WTC11 (cell line): ENCODE measurements at regions not wholly inside any gene's neighbourhood (a gene's known extent, or its start where the extent isn't known, plus 50 kb on each side); places are given as distances from the start of the nearest gene placed in this dataset.
"Not testable (repeated sequence)": the region's sequence is repeated elsewhere in the genome, so short reads cannot be mapped to it uniquely, and the experiment has no call there.

Source experiments
- ATAC-seq: fragments of 200-7000 bp; cut with Tn5 transposase; 2 replicates; pipeline ENCODE4 v1.10.0; 2021; ENCODE audit warnings: mild to moderate bottlenecking, moderate library complexity
- CTCF ChIA-PET: fragments of 300-600 bp; sonication (Branson Sonifier 250); formaldehyde crosslinking; loops from one replicate; lab custom pipeline; 2021; ENCODE audit warnings: antibody characterized with exemption; lab: Charles Lee
- POLR2A ChIA-PET: fragments of 350-600 bp; sonication (Branson Sonifier 250); formaldehyde crosslinking; loops from one replicate; lab custom pipeline; 2021; ENCODE audit warnings: antibody characterized with exemption; lab: Charles Lee
- DNase-seq: peaks from one replicate; pipeline ENCODE4 v3.0.0; 2021; ENCODE audit warnings: low spot score
- H3K27ac Mint-ChIP-seq: 2 replicates; pipeline ENCODE4 v1.8.0; 2021; ENCODE audit warnings: mixed read lengths
- H3K27me3 Mint-ChIP-seq: 2 replicates; pipeline ENCODE4 v1.8.0; 2021; ENCODE audit warnings: low read depth, mild to moderate bottlenecking, moderate library complexity, mixed read lengths
- H3K36me3 Mint-ChIP-seq: 2 replicates; pipeline ENCODE4 v1.8.0; 2021; ENCODE audit warnings: mixed read lengths
- H3K4me1 Mint-ChIP-seq: 2 replicates; pipeline ENCODE4 v1.8.0; 2022; ENCODE audit warnings: mixed read lengths
- H3K4me3 Mint-ChIP-seq: 2 replicates; pipeline ENCODE4 v1.8.0; 2021; ENCODE audit warnings: mild to moderate bottlenecking, moderate library complexity, mixed read lengths
- H3K9me3 Mint-ChIP-seq: 2 replicates; pipeline ENCODE4 v1.8.0; 2021; ENCODE audit warnings: mixed read lengths
- AR ChIP-seq: fragments of 250-450 bp; sonication (Bioruptor Pico); IDR thresholded peaks from 2 replicates; pipeline ENCODE4 v1.9.0; 2021; ENCODE audit warnings: mild to moderate bottlenecking
- CBFB ChIP-seq: sonication (generic); formaldehyde crosslinking; IDR thresholded peaks from 2 replicates; pipeline ENCODE4 v1.8.1; 2022; ENCODE audit warnings: mild to moderate bottlenecking, low read depth, missing genetic modification reagents
- CREM ChIP-seq: sonication (generic); formaldehyde crosslinking; IDR thresholded peaks from 2 replicates; pipeline ENCODE4 v1.8.1; 2022; ENCODE audit warnings: mild to moderate bottlenecking, missing genetic modification reagents, moderate library complexity
- CTCF ChIP-seq: fragments of 200-600 bp; IDR thresholded peaks from 2 replicates; pipeline ENCODE4 v1.8.0; 2022; ENCODE audit warnings: antibody characterized with exemption
- ELF4 ChIP-seq: sonication (generic); formaldehyde crosslinking; IDR thresholded peaks from 2 replicates; pipeline ENCODE4 v1.8.1; 2022; ENCODE audit warnings: low read depth, mild to moderate bottlenecking, moderate library complexity, missing genetic modification reagents
- FOXK1 ChIP-seq: sonication (generic); formaldehyde crosslinking; IDR thresholded peaks from 2 replicates; pipeline ENCODE4 v1.8.0; 2022; ENCODE audit warnings: mild to moderate bottlenecking, moderate library complexity, missing genetic modification reagents
- IRF1 ChIP-seq: sonication (generic); formaldehyde crosslinking; IDR thresholded peaks from 2 replicates; pipeline ENCODE4 v1.8.0; 2023; ENCODE audit warnings: missing genetic modification reagents
- KAT7 ChIP-seq: sonication (generic); formaldehyde crosslinking; IDR thresholded peaks from 2 replicates; pipeline ENCODE4 v1.8.1; 2023; ENCODE audit warnings: missing genetic modification reagents, mild to moderate bottlenecking, borderline replicate concordance
- MLX ChIP-seq: sonication (generic); formaldehyde crosslinking; IDR thresholded peaks from 2 replicates; pipeline ENCODE4 v1.8.1; 2023; ENCODE audit warnings: mild to moderate bottlenecking, missing genetic modification reagents, moderate library complexity
- MYBL2 ChIP-seq: sonication (generic); formaldehyde crosslinking; IDR thresholded peaks from 2 replicates; pipeline ENCODE4 v1.8.1; 2023; ENCODE audit warnings: mild to moderate bottlenecking, moderate library complexity, missing genetic modification reagents
- NR1H2 ChIP-seq: sonication (generic); formaldehyde crosslinking; IDR thresholded peaks from 2 replicates; pipeline ENCODE4 v1.9.0; 2021; ENCODE audit warnings: mild to moderate bottlenecking, moderate library complexity, missing genetic modification reagents
- PRDM15 ChIP-seq: sonication (generic); formaldehyde crosslinking; IDR thresholded peaks from 2 replicates; pipeline ENCODE4 v1.8.0; 2022; ENCODE audit warnings: missing genetic modification reagents
- ZBTB21 ChIP-seq: sonication (generic); formaldehyde crosslinking; IDR thresholded peaks from 2 replicates; pipeline ENCODE4 v1.8.1; 2023; ENCODE audit warnings: mild to moderate bottlenecking, missing genetic modification reagents, borderline replicate concordance
- ZMAT4 ChIP-seq: fragments of 250-450 bp; sonication (Bioruptor Pico); IDR thresholded peaks from 2 replicates; pipeline ENCODE4 v1.9.0; 2021; ENCODE audit warnings: mild to moderate bottlenecking
- ZNF121 ChIP-seq: sonication (generic); formaldehyde crosslinking; IDR thresholded peaks from 2 replicates; pipeline ENCODE4 v1.8.0; 2023; ENCODE audit warnings: missing genetic modification reagents
- ZNF138 ChIP-seq: sonication (generic); formaldehyde crosslinking; conservative IDR thresholded peaks from 2 replicates; pipeline ENCODE4 v1.8.1; 2022; ENCODE audit warnings: mild to moderate bottlenecking, moderate library complexity, missing genetic modification reagents
- ZSCAN18 ChIP-seq: fragments of 250-450 bp; sonication (Bioruptor Pico); IDR thresholded peaks from 2 replicates; pipeline ENCODE4 v2.1.2; 2022; ENCODE audit warnings: mild to moderate bottlenecking, moderate library complexity

GRCh38 chr21:39000496-39000895 lies 182.8 kb downstream of the PSMG1 start:
- Mint-ChIP-seq H3K27ac (no peak overlapping the region), H3K4me1 (peaks cover 14% of the 10 kb centered on the region), H3K36me3 (no peaks in the 10 kb centered on the region), H3K27me3 (no peaks in the 10 kb centered on the region; the same call in 1 of the 2 replicates), H3K4me3 (no peak overlapping the region), H3K9me3 (no peaks in the 10 kb centered on the region)
- ChIA-PET CTCF (no interaction called here), POLR2A (no interaction called here)
- ATAC-seq (no peak), DNase-seq (no peak)
- no peak for TF ChIP-seq KAT7 (CRISPR knock-in tag)
- TF ChIP-seq FOXK1 (CRISPR knock-in tag): no peak
- TF ChIP-seq ZBTB21 (CRISPR knock-in tag): no peak
- TF ChIP-seq ZNF138 (CRISPR knock-in tag): no peak
- no peak for TF ChIP-seq MLX

GRCh38 chr21:38999161-38999560 lies 184.1 kb downstream of the PSMG1 start:
- Mint-ChIP-seq H3K4me3 (no peak overlapping the region), H3K27me3 (no peaks in the 10 kb centered on the region; the same call in 1 of the 2 replicates), H3K9me3 (no peaks in the 10 kb centered on the region), H3K4me1 (peaks cover 3% of the 10 kb centered on the region), H3K36me3 (no peaks in the 10 kb centered on the region), H3K27ac (no peak overlapping the region)
- ChIA-PET CTCF (no interaction called here), POLR2A (no interaction called here)
- TF ChIP-seq NR1H2 (no peak), IRF1 (no peak), AR (CRISPR knock-in tag) (no peak), ELF4 (CRISPR knock-in tag) (no peak), PRDM15 (no peak), ZMAT4 (no peak), CTCF (no peak), CBFB (no peak), MYBL2 (no peak), ZSCAN18 (CRISPR knock-in tag) (no peak), ZNF121 (no peak), CREM (CRISPR knock-in tag) (no peak), MLX (no peak)
- DNase-seq: no peak
- no peak for ATAC-seq

- H3K27me3 Mint-ChIP-seq, H3K4me3 Mint-ChIP-seq, POLR2A ChIA-PET, DNase-seq, ATAC-seq, CTCF ChIA-PET, H3K9me3 Mint-ChIP-seq, H3K36me3 Mint-ChIP-seq, H3K4me1 Mint-ChIP-seq, H3K27ac Mint-ChIP-seq: not testable (repeated sequence)
These were observed 185.0 kb downstream of the PSMG1 start for GRCh38 chr21:38998281-38998680.

- H3K9me3 Mint-ChIP-seq, H3K27me3 Mint-ChIP-seq, DNase-seq, H3K27ac Mint-ChIP-seq, H3K4me3 Mint-ChIP-seq, ATAC-seq, H3K36me3 Mint-ChIP-seq, CTCF ChIA-PET, H3K4me1 Mint-ChIP-seq, POLR2A ChIA-PET: not testable (repeated sequence)
These were observed 185.4 kb downstream of the PSMG1 start for GRCh38 chr21:38997843-38998175.
